PC-3 (cell line): ENCODE measurements at regions not wholly inside any gene's neighbourhood (a gene's known extent, or its start where the extent isn't known, plus 50 kb on each side); places are given as distances from the start of the nearest gene placed in this dataset.

Experiments
- ATAC-seq: fragments of 200-7000 bp; cut with Tn5 transposase; 2 replicates; pipeline ENCODE4 v1.9.1; 2020; ENCODE audit warnings: mild to moderate bottlenecking, moderate library complexity
- BruUV-seq: library from RNA; stranded (reverse); fragments of 400-500 nt; replicated peaks from 2 replicates; lab custom pipeline; 2021; lab: Mats Ljungman, UMichigan
- CTCF ChIA-PET: fragments of 300-600 bp; sonication (Branson Sonifier 250); formaldehyde crosslinking; loops from one replicate; lab custom pipeline; 2022; ENCODE audit warnings: antibody characterized with exemption; lab: Charles Lee
- POLR2A ChIA-PET: fragments of 300-600 bp; sonication (Branson Sonifier 250); formaldehyde crosslinking; loops from one replicate; lab custom pipeline; 2022; ENCODE audit warnings: antibody characterized with exemption; ENCODE audit not compliant: unreplicated experiment; lab: Charles Lee
- DNase-seq: peaks from one replicate; pipeline ENCODE4 v3.0.0-alpha.2; 2015
- H2AFZ ChIP-seq: fragments of 300-600 bp; sonication (generic); 2 replicates; pipeline ENCODE4 v1.6.0; 2016; ENCODE audit warnings: antibody characterized with exemption, low read length
- H3F3A ChIP-seq: fragments of 300-600 bp; sonication (generic); one replicate; pipeline ENCODE4 v1.6.0; 2017; ENCODE audit warnings: antibody characterized with exemption, low read length, control low read depth, mild to moderate bottlenecking; ENCODE audit not compliant: unreplicated experiment
- H3K27ac ChIP-seq: fragments of 300-600 bp; sonication (generic); 2 replicates; pipeline ENCODE4 v1.5.1; 2016; ENCODE audit warnings: mild to moderate bottlenecking, low read length
- H3K27me3 ChIP-seq: fragments of 300-600 bp; sonication (generic); 2 replicates; pipeline ENCODE4 v1.6.1; 2016; ENCODE audit warnings: low read length, mixed read lengths
- H3K36me3 ChIP-seq: fragments of 300-600 bp; sonication (generic); 2 replicates; pipeline ENCODE4 v1.6.1; 2016; ENCODE audit warnings: low read depth, mixed run types, low read length, mixed read lengths
- H3K4me1 ChIP-seq: fragments of 300-600 bp; sonication (generic); 2 replicates; pipeline ENCODE4 v1.5.1; 2016; ENCODE audit warnings: low read length; ENCODE audit not compliant: insufficient read depth
- H3K4me2 ChIP-seq: fragments of 300-600 bp; sonication (generic); 2 replicates; pipeline ENCODE4 v1.6.0; 2016; ENCODE audit warnings: low read length
- H3K4me3 ChIP-seq: fragments of 300-600 bp; sonication (generic); 2 replicates; pipeline ENCODE4 v1.5.1; 2016; ENCODE audit warnings: mild to moderate bottlenecking, low read length, mixed read lengths
- H3K79me2 ChIP-seq: fragments of 300-600 bp; sonication (generic); 2 replicates; pipeline ENCODE4 v1.6.1; 2017; ENCODE audit warnings: low read length, mixed read lengths
- H3K9ac ChIP-seq: fragments of 300-600 bp; sonication (generic); 2 replicates; pipeline ENCODE4 v1.6.0; 2016; ENCODE audit warnings: mild to moderate bottlenecking, low read length
- H3K9me2 ChIP-seq: fragments of 300-600 bp; sonication (generic); replicated peaks from 2 replicates; pipeline ENCODE4 v1.6.1; 2016; ENCODE audit warnings: mixed run types, low read length, mixed read lengths
- H3K9me3 ChIP-seq: fragments of 300-600 bp; sonication (generic); 2 replicates; pipeline ENCODE4 v1.6.1; 2016; ENCODE audit warnings: low read length, mixed read lengths
- H4K20me1 ChIP-seq: fragments of 300-600 bp; sonication (generic); 2 replicates; pipeline ENCODE4 v1.6.1; 2016; ENCODE audit warnings: low read length, mixed read lengths
- CTCF ChIP-seq: fragments of 300-600 bp; sonication (generic); conservative IDR thresholded peaks from 2 replicates; pipeline ENCODE4 v1.5.1; 2017; ENCODE audit warnings: antibody characterized with exemption, low read depth, mild to moderate bottlenecking, low read length
- EZH2 ChIP-seq: fragments of 300-600 bp; sonication (generic); IDR thresholded peaks from one replicate; pipeline ENCODE4 v1.6.1; 2017; ENCODE audit warnings: antibody characterized with exemption, mild to moderate bottlenecking, low read length; ENCODE audit not compliant: unreplicated experiment
- EZH2phosphoT487 ChIP-seq: fragments of 300-600 bp; sonication (generic); IDR thresholded peaks from 2 replicates; pipeline ENCODE4 v1.6.1; 2018; ENCODE audit warnings: mild to moderate bottlenecking, antibody characterized with exemption, low read length, borderline replicate concordance
- intact Hi-C: fragments of 100-400 bp; cut with micrococcal nuclease; formaldehyde crosslinking; loops from 2 replicates; pipeline ENCODE4 v1.9.0; 2023

- Histone ChIP-seq H3K9me2 (no peaks in the 10 kb centered on the region), H3F3A (no peaks in the 10 kb centered on the region), H3K4me1 (no peaks in the 10 kb centered on the region), H3K9ac (no peak overlapping the region), H3K36me3 (peaks cover 4% of the 10 kb centered on the region; the same call in 1 of the 2 replicates), H3K79me2 (no peaks in the 10 kb centered on the region), H3K4me2 (no peak overlapping the region), H3K9me3 (peaks cover 10% of the 10 kb centered on the region), H3K27me3 (no peaks in the 10 kb centered on the region), H4K20me1 (no peaks in the 10 kb centered on the region), H2AFZ (no peak overlapping the region), H3K27ac (no peak overlapping the region), H3K4me3 (no peak overlapping the region)
- POLR2A ChIA-PET, result no interaction called here
- TF ChIP-seq CTCF (no peak), EZH2phosphoT487 (no peak), EZH2 (no peak)
- no TSS peak for BruUV-seq
- ATAC-seq (no peak), DNase-seq (no peak)
- intact Hi-C loops, result no loop called here
- CTCF ChIA-PET, result no interaction called here
Measured at GRCh38 chr5:105088961-105089360, 1526.4 kb upstream of the NUDT12 start.

- no peak for ATAC-seq
- intact Hi-C loops, result no loop called here
- no peaks in the 10 kb centered on the region for H3K4me1 ChIP-seq
Measured at GRCh38 chr5:105088102-105088501, 1525.5 kb upstream of the NUDT12 start.

GRCh38 chr5:105057893-105058292, 1495.3 kb upstream of the NUDT12 start:
- ChIA-PET POLR2A (no interaction called here), CTCF (no interaction called here)
- BruUV-seq, result no TSS peak
- Histone ChIP-seq H3K4me1 (no peaks in the 10 kb centered on the region), H3K4me3 (no peak overlapping the region), H3K36me3 (no peaks in the 10 kb centered on the region), H3K27me3 (no peaks in the 10 kb centered on the region), H3K27ac (no peak overlapping the region), H2AFZ (no peak overlapping the region), H3K79me2 (no peaks in the 10 kb centered on the region), H3K9me2 (no peaks in the 10 kb centered on the region), H3F3A (no peaks in the 10 kb centered on the region), H3K4me2 (no peak overlapping the region), H4K20me1 (no peaks in the 10 kb centered on the region), H3K9me3 (no peaks in the 10 kb centered on the region; the same call in 1 of the 2 replicates), H3K9ac (no peak overlapping the region)
- DNase-seq (no peak), ATAC-seq (no peak)
- intact Hi-C loops, result no loop called here
- TF ChIP-seq CTCF (no peak), EZH2phosphoT487 (no peak)

More at GRCh38 chr5:105088102-105088501, 1525.5 kb upstream of the NUDT12 start:
- Histone ChIP-seq H3K36me3 (peaks cover 4% of the 10 kb centered on the region; the same call in 1 of the 2 replicates), H3K9ac (no peak overlapping the region), H3K4me3 (no peak overlapping the region), H3K79me2 (no peaks in the 10 kb centered on the region), H3K9me3 (peaks cover 7% of the 10 kb centered on the region), H4K20me1 (no peaks in the 10 kb centered on the region), H2AFZ (no peak overlapping the region), H3K27ac (no peak overlapping the region), H3K27me3 (no peaks in the 10 kb centered on the region), H3K4me2 (no peak overlapping the region), H3K9me2 (no peaks in the 10 kb centered on the region), H3F3A (no peaks in the 10 kb centered on the region)
- no peak for DNase-seq
- TF ChIP-seq EZH2phosphoT487, result no peak
- no peak for TF ChIP-seq EZH2
- TF ChIP-seq CTCF, result no peak
- ChIA-PET POLR2A (no interaction called here), CTCF (no interaction called here)
- no TSS peak for BruUV-seq
